H9 (cell line): ENCODE measurements at regions not wholly inside any gene's neighbourhood (a gene's known extent, or its start where the extent isn't known, plus 50 kb on each side); places are given as distances from the start of the nearest gene placed in this dataset.
A peak's percentile ranks its signal among the peaks of the same experiment; 100 is the strongest.

ENCODE experiments used
- DNase-seq: peaks from one replicate; pipeline ENCODE4 v3.0.0-alpha.2; 2017
- H2AFZ ChIP-seq: one replicate; pipeline ENCODE4 v1.6.1; 2013; ENCODE audit warnings: mild to moderate bottlenecking, low read length, control low read depth, moderate library complexity
- H2AK5ac ChIP-seq: 2 replicates; pipeline ENCODE4 v1.6.1; 2013; ENCODE audit warnings: low read length, control low read depth, mixed read lengths; ENCODE audit not compliant: insufficient read length
- H2BK120ac ChIP-seq: one replicate; pipeline ENCODE4 v1.6.1; 2013; ENCODE audit warnings: low read depth, mild to moderate bottlenecking, low read length, control low read depth, inconsistent platforms; ENCODE audit not compliant: poor library complexity, severe bottlenecking
- H2BK12ac ChIP-seq: 2 replicates; pipeline ENCODE4 v1.6.1; 2013; ENCODE audit warnings: low read length, control low read depth, mixed read lengths, low read depth; ENCODE audit not compliant: insufficient read length
- H2BK15ac ChIP-seq: 2 replicates; pipeline ENCODE4 v1.6.1; 2013; ENCODE audit warnings: low read depth, low read length, control low read depth
- H2BK20ac ChIP-seq: one replicate; pipeline ENCODE4 v1.6.1; 2013; ENCODE audit warnings: low read depth, mild to moderate bottlenecking, low read length, control low read depth, inconsistent platforms; ENCODE audit not compliant: poor library complexity, severe bottlenecking
- H2BK5ac ChIP-seq: 2 replicates; pipeline ENCODE4 v1.6.1; 2013; ENCODE audit warnings: low read length, control low read depth, mixed read lengths; ENCODE audit not compliant: insufficient read length
- H3K14ac ChIP-seq: 2 replicates; pipeline ENCODE4 v1.6.1; 2013; ENCODE audit warnings: low read length, control low read depth; ENCODE audit not compliant: insufficient read depth
- H3K18ac ChIP-seq: 2 replicates; pipeline ENCODE4 v1.6.1; 2013; ENCODE audit warnings: low read depth, mild to moderate bottlenecking, mixed read lengths, low read length, control low read depth; ENCODE audit not compliant: insufficient read length
- H3K23ac ChIP-seq: 2 replicates; pipeline ENCODE4 v1.6.1; 2013; ENCODE audit warnings: low read length, control low read depth, mixed read lengths, low read depth; ENCODE audit not compliant: insufficient read length
- H3K23me2 ChIP-seq: 2 replicates; pipeline ENCODE4 v1.6.1; 2013; ENCODE audit warnings: low read depth, mild to moderate bottlenecking, mixed read lengths, low read length, control low read depth; ENCODE audit not compliant: insufficient read length, poor library complexity, severe bottlenecking
- H3K27ac ChIP-seq: 2 replicates; pipeline ENCODE4 v1.5.1; 2013; ENCODE audit warnings: low read length, control low read depth, mixed read lengths, low read depth; ENCODE audit not compliant: insufficient read length
- H3K27me3 ChIP-seq: 2 replicates; pipeline ENCODE4 v1.6.1; 2013; ENCODE audit warnings: low read length, control low read depth, inconsistent platforms; ENCODE audit not compliant: insufficient read depth
- H3K4ac ChIP-seq: 2 replicates; pipeline ENCODE4 v1.6.1; 2013; ENCODE audit warnings: low read depth, mild to moderate bottlenecking, control low read depth, inconsistent platforms, low read length, moderate library complexity
- H3K4me1 ChIP-seq: 2 replicates; pipeline ENCODE4 v1.6.1; 2013; ENCODE audit warnings: low read length, control low read depth, inconsistent platforms; ENCODE audit not compliant: insufficient read depth
- H3K4me2 ChIP-seq: 2 replicates; pipeline ENCODE4 v1.6.1; 2013; ENCODE audit warnings: low read length, control low read depth, mixed read lengths; ENCODE audit not compliant: insufficient read length, insufficient read depth
- H3K56ac ChIP-seq: 2 replicates; pipeline ENCODE4 v1.6.1; 2013; ENCODE audit warnings: low read depth, mild to moderate bottlenecking, mixed read lengths, low read length, control low read depth; ENCODE audit not compliant: insufficient read length
- H3K79me1 ChIP-seq: 2 replicates; pipeline ENCODE4 v1.6.1; 2013; ENCODE audit warnings: low read depth, mild to moderate bottlenecking, moderate library complexity, low read length, control low read depth, inconsistent platforms; ENCODE audit not compliant: insufficient read depth, poor library complexity, severe bottlenecking
- H3K79me2 ChIP-seq: 2 replicates; pipeline ENCODE4 v1.6.1; 2013; ENCODE audit warnings: low read length, control low read depth, inconsistent platforms; ENCODE audit not compliant: insufficient read depth
- H3K9ac ChIP-seq: 2 replicates; pipeline ENCODE4 v1.6.1; 2013; ENCODE audit warnings: low read length, control low read depth, mixed read lengths; ENCODE audit not compliant: insufficient read length; ENCODE audit errors: extremely low read depth
- H3K9me3 ChIP-seq: one replicate; pipeline ENCODE4 v1.6.1; 2013; ENCODE audit warnings: low read depth, low read length, inconsistent platforms; ENCODE audit not compliant: control insufficient read depth
- H3T11ph ChIP-seq: one replicate; pipeline ENCODE4 v1.6.1; 2013; ENCODE audit warnings: mild to moderate bottlenecking, low read length, control low read depth, inconsistent platforms
- H4K20me1 ChIP-seq: one replicate; pipeline ENCODE4 v1.6.1; 2013; ENCODE audit not compliant: control insufficient read depth, insufficient read length, insufficient read depth
- H4K5ac ChIP-seq: 2 replicates; pipeline ENCODE4 v1.6.1; 2013; ENCODE audit warnings: low read depth, mild to moderate bottlenecking, mixed read lengths, low read length, control low read depth; ENCODE audit not compliant: insufficient read length
- H4K8ac ChIP-seq: replicated peaks from 2 replicates; pipeline ENCODE4 v1.6.1; 2013; ENCODE audit warnings: low read length, control low read depth, mixed read lengths, low read depth; ENCODE audit not compliant: insufficient read length
- H4K91ac ChIP-seq: 2 replicates; pipeline ENCODE4 v1.6.1; 2013; ENCODE audit warnings: low read depth, mild to moderate bottlenecking, moderate library complexity, mixed read lengths, low read length, control low read depth; ENCODE audit not compliant: insufficient read length
- H3K27ac Mint-ChIP-seq, 3 experiments: 2 replicates in 2 of 3; 3 replicates in 1 of 3; pipeline ENCODE4 v1.8.0; 2020 to 2021; ENCODE audit warnings: mixed read lengths in 3 of 3, mild to moderate bottlenecking in 1 of 3, moderate library complexity in 1 of 3
- H3K27me3 Mint-ChIP-seq: 2 replicates; pipeline ENCODE4 v1.8.0; 2021; ENCODE audit warnings: low read depth, mild to moderate bottlenecking, moderate library complexity, mixed read lengths
- H3K36me3 Mint-ChIP-seq, 3 experiments: 2 replicates in 2 of 3; 3 replicates in 1 of 3; pipeline ENCODE4 v1.8.0; 2020 to 2021; ENCODE audit warnings: low read depth in 3 of 3, mixed read lengths in 3 of 3; ENCODE audit not compliant: insufficient read depth in 1 of 3
- H3K4me1 Mint-ChIP-seq, 2 experiments: 2 replicates each; pipeline ENCODE4 v1.8.0; 2020; ENCODE audit warnings: mixed read lengths in 2 of 2
- H3K4me3 Mint-ChIP-seq, 2 experiments: 2 replicates in 1 of 2; 3 replicates in 1 of 2; pipeline ENCODE4 v1.8.0; 2020 to 2021; ENCODE audit warnings: mild to moderate bottlenecking in 2 of 2, mixed read lengths in 2 of 2, moderate library complexity in 1 of 2
- H3K9me3 Mint-ChIP-seq, 2 experiments: 2 replicates in 1 of 2; 3 replicates in 1 of 2; pipeline ENCODE4 v1.8.0; 2020; ENCODE audit warnings: mild to moderate bottlenecking in 2 of 2, mixed read lengths in 2 of 2, moderate library complexity in 1 of 2
- CTCF ChIP-seq: fragments of 200-600 bp; sonication (generic); conservative IDR thresholded peaks from 3 replicates; pipeline ENCODE4 v1.8.0; 2021; ENCODE audit warnings: antibody characterized with exemption, mild to moderate bottlenecking
- WGBS: extraction: QIAGEN DNeasy Blood & Tissue Kit; methylation state at CpG from one replicate; pipeline ENCODE4 v1.1.7; 2013; ENCODE audit warnings: missing lambda C conversion rate, low lambda C conversion rate, mixed read lengths; ENCODE audit not compliant: insufficient read length; ENCODE audit errors: extremely low coverage; 5-methylcytosine and 5-hydroxymethylcytosine counted together

- H3K9ac ChIP-seq = no peak overlapping the region
- H3K14ac ChIP-seq = no peak overlapping the region
- H3K23me2 ChIP-seq = no peaks in the 10 kb centered on the region
- no peaks in the 10 kb centered on the region for H3K4me1 ChIP-seq
- H3K79me1 ChIP-seq = no peaks in the 10 kb centered on the region
- Mint-ChIP-seq H3K27ac (0 out of 7 replicates have a peak overlapping the region, but pooled peaks of 1 of the 3 experiments have one; percentile 30), H3K36me3 (no peaks in the 10 kb centered on the region), H3K4me1 (no peaks in the 10 kb centered on the region), H3K4me3 (no peak overlapping the region), H3K27me3 (no peaks in the 10 kb centered on the region), H3K9me3 (no peaks in the 10 kb centered on the region)
- H3K4me2 ChIP-seq = no peak overlapping the region
- no peak overlapping the region for H4K5ac ChIP-seq
- no peak overlapping the region for H2BK20ac ChIP-seq
- no peaks in the 10 kb centered on the region for H3K79me2 ChIP-seq
- no peak overlapping the region for H3K18ac ChIP-seq
- H3K23ac ChIP-seq = no peak overlapping the region
- H2BK15ac ChIP-seq = no peak overlapping the region
- H3K4ac ChIP-seq = no peak overlapping the region
- no peak overlapping the region for H2AFZ ChIP-seq
- H4K8ac ChIP-seq = no peak overlapping the region
- no peak overlapping the region for H2BK12ac ChIP-seq
- H3K9me3 ChIP-seq = no peaks in the 10 kb centered on the region
- H4K20me1 ChIP-seq = no peaks in the 10 kb centered on the region
- no peak overlapping the region for H2BK120ac ChIP-seq
- H3T11ph ChIP-seq = no peak overlapping the region
- no CpG with 5 or more reads among the region's 3 CpGs for WGBS
- DNase-seq = no peak
- TF ChIP-seq CTCF = no peak
- H2BK5ac ChIP-seq = no peak overlapping the region
- no peak overlapping the region for H3K56ac ChIP-seq
- H4K91ac ChIP-seq = no peak overlapping the region
- no peaks in the 10 kb centered on the region for H3K27me3 ChIP-seq
- H2AK5ac ChIP-seq = no peak overlapping the region
- no peak overlapping the region for H3K27ac ChIP-seq
Observed at GRCh38 chr10:21463436-21463835, 62.0 kb downstream of the SKIDA1 start.
